ENCODE measurements at regions not wholly inside any gene's neighbourhood (a gene's known extent, or its start where the extent isn't known, plus 50 kb on each side); places are given as distances from the start of the nearest gene placed in this dataset.

GRCh38 chr7:125090596-125090995 lies 161.0 kb upstream of the POT1 start:
- Histone ChIP-seq H3K27me3 (no peaks in the 10 kb centered on the region), H3K36me3 (replicated peaks in 1 of 2) (no peaks in the 10 kb centered on the region), H3K9me3 (replicated peaks in 1 of 3) (peaks cover 0 to 5% (median 0%) of the 10 kb centered on the region in 3 donors), H3K4me1 (replicated peaks in 1 of 2) (no peaks in the 10 kb centered on the region), H3K4me3 (no peak overlapping the region), H3K27ac (no peak overlapping the region)
- DNase-seq: no peak
- TF ChIP-seq POLR2A (IDR thresholded peaks at IDR 0.05) (no peak), CTCF (IDR thresholded peaks at IDR 0.05) (no peak)
- intact Hi-C loops (cut with DNase I): no loop called here
- 73 to 86% (median 81%) methylated on average over 3 of the region's 3 CpGs for WGBS, 4 donors

DNA sequence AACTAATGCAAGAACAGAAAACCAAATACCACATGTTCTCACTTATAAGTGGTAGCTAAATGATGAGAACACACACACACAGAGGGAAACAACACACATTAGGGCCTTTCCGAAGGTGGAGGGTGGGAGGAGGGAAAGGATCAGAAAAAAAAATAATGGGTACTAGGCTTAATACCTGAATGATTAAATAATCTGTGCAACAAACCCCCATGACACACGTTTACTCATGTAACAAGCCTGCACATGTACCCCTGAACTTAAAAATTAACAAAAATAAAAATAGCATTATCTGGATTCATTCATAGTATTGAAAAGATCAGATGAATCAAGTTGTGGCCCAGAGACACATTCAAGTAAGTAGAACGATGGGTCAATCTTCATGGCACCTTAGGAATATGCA lies 159.5 kb upstream of the POT1 start:
- no peak for DNase-seq
- Histone ChIP-seq H3K36me3 (replicated peaks in 1 of 2) (no peaks in the 10 kb centered on the region), H3K9me3 (replicated peaks in 1 of 3) (peaks cover 0 to 5% (median 0%) of the 10 kb centered on the region in 3 donors), H3K27me3 (no peaks in the 10 kb centered on the region), H3K27ac (no peak overlapping the region), H3K4me3 (no peak overlapping the region), H3K4me1 (replicated peaks in 1 of 2) (no peaks in the 10 kb centered on the region)
- no peak for TF ChIP-seq CTCF (IDR thresholded peaks at IDR 0.05)
- no peak for TF ChIP-seq POLR2A (IDR thresholded peaks at IDR 0.05)
- intact Hi-C loops (cut with DNase I): no loop called here
- 78 to 88% (median 80%) methylated on average over 3 of the region's 3 CpGs for WGBS, 4 donors

GRCh38 chr7:125088555-125088954 lies 158.9 kb upstream of the POT1 start:
- Histone ChIP-seq H3K4me1 (replicated peaks in 1 of 2) (no peaks in the 10 kb centered on the region), H3K27ac (no peak overlapping the region)
- 81 to 93% (median 88%) methylated on average over 1 of the region's 1 CpG for WGBS, 4 donors

GRCh38 chr7:125085084-125085483 lies 155.5 kb upstream of the POT1 start:
- TF ChIP-seq POLR2A (IDR thresholded peaks at IDR 0.05) (no peak), CTCF (IDR thresholded peaks at IDR 0.05) (no peak)
- Histone ChIP-seq H3K4me3 (no peak overlapping the region), H3K9me3 (replicated peaks in 1 of 3) (peaks cover 0 to 5% (median 0%) of the 10 kb centered on the region in 3 donors), H3K27me3 (no peaks in the 10 kb centered on the region), H3K4me1 (replicated peaks in 1 of 2) (no peaks in the 10 kb centered on the region), H3K27ac (no peak overlapping the region), H3K36me3 (replicated peaks in 1 of 2) (no peaks in the 10 kb centered on the region)
- DNase-seq: no peak
- intact Hi-C loops (cut with DNase I): no loop called here

More at GRCh38 chr7:125088555-125088954, 158.9 kb upstream of the POT1 start:
- intact Hi-C loops (cut with DNase I): no loop called here
- DNase-seq: no peak
- peaks cover 0 to 5% (median 0%) of the 10 kb centered on the region in 3 donors for H3K9me3 ChIP-seq (replicated peaks in 1 of 3)
- H3K36me3 ChIP-seq (replicated peaks in 1 of 2): no peaks in the 10 kb centered on the region
- H3K27me3 ChIP-seq: no peaks in the 10 kb centered on the region
- H3K4me3 ChIP-seq: no peak overlapping the region
- TF ChIP-seq POLR2A (IDR thresholded peaks at IDR 0.05) (no peak), CTCF (IDR thresholded peaks at IDR 0.05) (no peak)

Data from adrenal gland (tissue), 9 donors.